ENCODE measurements at regions not wholly inside any gene's neighbourhood (a gene's known extent, or its start where the extent isn't known, plus 50 kb on each side); places are given as distances from the start of the nearest gene placed in this dataset.

DNA sequence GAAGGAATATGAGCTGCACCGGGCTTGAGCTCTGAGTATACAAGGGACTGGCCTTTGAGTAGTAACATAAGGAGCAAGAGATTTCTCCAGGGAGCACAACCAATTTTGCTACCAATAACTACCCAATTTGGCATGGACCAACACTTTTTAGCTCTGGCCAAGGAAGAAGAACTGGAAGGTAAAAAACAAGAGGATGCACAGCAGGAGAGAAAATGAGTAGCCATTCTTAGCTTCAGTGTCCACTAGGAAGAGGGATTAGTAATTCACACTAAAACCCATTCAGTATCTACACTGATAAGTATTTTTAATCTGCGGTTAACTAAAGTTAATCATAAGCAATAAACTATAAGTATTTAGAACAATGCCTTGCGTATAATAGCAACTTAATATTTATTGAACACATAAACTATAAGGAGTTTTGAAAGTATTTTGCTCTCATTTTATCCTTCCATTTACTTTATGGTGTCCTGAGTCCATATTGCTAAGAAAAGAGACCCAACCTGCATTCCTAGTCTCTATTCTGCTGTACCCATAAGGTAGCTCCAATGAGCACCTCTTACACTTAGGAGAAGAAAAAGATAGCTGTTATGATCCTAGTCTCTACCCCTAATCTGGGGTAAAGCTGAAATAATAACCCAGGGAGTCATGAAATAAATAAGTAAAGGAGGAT, 268.9 kb downstream of the IGSF11 start:
- Histone ChIP-seq H3K27ac (no peak overlapping the region), H3K27me3 (no peaks in the 10 kb centered on the region), H4K20me1 (no peaks in the 10 kb centered on the region; a peak in 1 of 22 replicates), H3K4me3 (no peak overlapping the region), H3K4me2 (no peak overlapping the region), H3K9me3 (replicated peaks in 1 of 11) (no peaks in the 10 kb centered on the region), H3K36me3 (no peaks in the 10 kb centered on the region), H3K9ac (no peak overlapping the region), H3K4me1 (peaks cover 0 to 6% (median 0%) of the 10 kb centered on the region in 10 experiments; a peak in 2 of 20 replicates)
- no peak for TF ChIP-seq Cebpa-rat (IDR thresholded peaks at IDR 0.05)

DNA sequence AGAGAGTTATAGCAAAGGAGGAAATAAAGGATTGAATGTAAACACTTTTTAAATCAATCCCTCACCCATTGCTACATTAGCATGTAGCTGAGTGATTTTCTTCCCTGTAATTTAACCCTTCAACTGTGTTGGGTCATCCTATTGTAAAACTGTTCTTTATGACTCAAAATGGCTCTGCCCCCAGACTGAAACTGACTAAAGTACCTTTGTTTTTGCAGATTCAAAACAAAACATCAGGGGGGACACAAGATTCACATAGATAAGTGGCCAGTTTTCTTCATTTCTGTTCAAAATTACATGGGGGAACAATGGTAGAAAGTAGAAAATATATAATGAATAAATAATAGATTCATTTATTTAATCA, 268.4 kb downstream of the IGSF11 start:
- Histone ChIP-seq H3K9ac (no peak overlapping the region), H3K36me3 (no peaks in the 10 kb centered on the region), H3K4me2 (no peak overlapping the region), H3K27ac (no peak overlapping the region), H4K20me1 (no peaks in the 10 kb centered on the region; a peak in 1 of 22 replicates), H3K4me3 (no peak overlapping the region), H3K27me3 (no peaks in the 10 kb centered on the region), H3K4me1 (peaks cover 0 to 10% (median 0%) of the 10 kb centered on the region in 10 experiments; a peak in 2 of 20 replicates), H3K9me3 (replicated peaks in 1 of 11) (no peaks in the 10 kb centered on the region)
- no peak for TF ChIP-seq Cebpa-rat (IDR thresholded peaks at IDR 0.05)

DNA sequence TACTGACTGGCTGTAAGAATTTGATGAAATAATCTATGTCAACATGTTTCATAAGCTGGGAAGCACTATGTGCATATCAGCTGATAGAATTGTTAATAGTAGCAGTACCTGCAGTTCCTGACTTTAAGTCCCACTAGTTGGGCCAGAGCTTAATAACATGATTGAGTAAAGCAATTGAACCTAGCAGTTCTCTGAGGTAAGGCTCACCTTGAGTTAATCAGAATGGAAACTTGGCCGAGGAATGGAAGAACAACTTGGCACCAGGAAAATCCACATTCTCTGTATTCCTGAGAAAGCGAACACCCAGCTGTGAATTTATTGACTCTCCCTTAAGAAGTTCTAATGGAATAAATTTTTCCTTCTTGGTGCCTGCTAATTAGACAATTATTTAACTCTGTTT, 262.6 kb downstream of the IGSF11 start:
- peak overlapping the region in 6 of 11 experiments; percentile 53 to 75 (median 57); a peak in 6 of 22 replicates for H3K9ac ChIP-seq
- no peaks in the 10 kb centered on the region for H3K36me3 ChIP-seq
- H4K20me1 ChIP-seq, result no peaks in the 10 kb centered on the region
- peak overlapping the region in 8 of 11 experiments; percentile 25 to 85 (median 64); a peak in 13 of 22 replicates for H3K4me2 ChIP-seq
- peak overlapping the region in 9 of 11 experiments; percentile 36 to 84 (median 74); a peak in 16 of 22 replicates for H3K27ac ChIP-seq
- H3K4me3 ChIP-seq, result no peak overlapping the region
- no peaks in the 10 kb centered on the region for H3K9me3 ChIP-seq (replicated peaks in 1 of 11)
- TF ChIP-seq Cebpa-rat (IDR thresholded peaks at IDR 0.05), result no peak
- no peaks in the 10 kb centered on the region for H3K27me3 ChIP-seq
- peaks cover 0 to 33% (median 9%) of the 10 kb centered on the region in 10 experiments; a peak in 10 of 20 replicates for H3K4me1 ChIP-seq

DNA sequence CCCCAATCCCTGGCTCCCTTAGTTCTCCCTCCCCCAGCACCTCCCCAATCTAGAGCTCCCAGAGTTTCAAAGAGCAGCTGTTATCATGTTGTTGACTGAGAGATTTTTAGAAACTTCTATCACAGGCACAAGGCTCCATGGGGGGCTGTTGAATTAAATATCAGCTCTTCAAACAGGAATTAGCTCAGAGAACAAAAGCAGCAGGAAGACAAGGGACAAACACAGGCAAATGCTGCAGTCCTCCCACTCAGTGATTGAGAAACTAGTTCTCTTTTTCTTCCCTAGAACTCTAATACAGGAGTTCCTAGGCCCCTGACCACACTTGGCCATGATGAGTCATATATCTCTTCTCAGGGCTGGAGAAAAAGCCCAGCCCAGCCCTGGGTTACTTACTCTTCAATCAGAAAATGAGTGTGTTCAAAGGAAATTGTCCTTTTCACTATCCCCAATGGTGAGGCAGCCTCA, 262.1 kb downstream of the IGSF11 start:
- no peaks in the 10 kb centered on the region for H3K36me3 ChIP-seq
- H3K4me1 ChIP-seq, result peaks cover 0 to 33% (median 9%) of the 10 kb centered on the region in 10 experiments; a peak in 10 of 20 replicates
- peak overlapping the region in 6 of 11 experiments; percentile 53 to 75 (median 57); a peak in 10 of 22 replicates for H3K9ac ChIP-seq
- H3K4me2 ChIP-seq, result peak overlapping the region in 8 of 11 experiments; percentile 25 to 85 (median 64); a peak in 15 of 22 replicates
- no peaks in the 10 kb centered on the region for H3K9me3 ChIP-seq (replicated peaks in 1 of 11)
- 0 out of 22 replicates have a peak, but pooled peaks of 2 of the 11 experiments have one; percentile 19 to 41 for TF ChIP-seq Cebpa-rat (IDR thresholded peaks at IDR 0.05)
- H3K27ac ChIP-seq, result peak overlapping the region in 9 of 11 experiments; percentile 36 to 84 (median 74); a peak in 17 of 22 replicates
- H4K20me1 ChIP-seq, result no peaks in the 10 kb centered on the region
- no peaks in the 10 kb centered on the region for H3K27me3 ChIP-seq
- no peak overlapping the region for H3K4me3 ChIP-seq

DNA sequence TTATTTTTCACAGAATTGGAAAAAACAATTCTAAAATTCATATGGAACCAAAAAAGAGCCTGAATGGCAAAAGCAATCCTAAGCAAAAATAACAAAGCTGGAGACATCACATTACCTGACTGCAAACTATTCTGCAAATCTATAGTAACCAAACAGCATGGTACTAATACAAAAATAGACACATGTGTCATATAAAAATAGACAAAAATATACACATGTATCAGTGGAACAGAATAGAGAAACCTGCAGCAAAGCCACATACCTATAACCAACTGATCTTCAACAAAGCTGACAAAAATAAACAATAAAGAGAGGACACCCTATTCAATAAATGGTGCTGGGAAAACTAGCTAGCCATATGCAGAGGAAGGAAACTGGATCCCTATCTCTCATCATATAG, 259.6 kb downstream of the IGSF11 start:
- H3K27ac ChIP-seq, result no peak overlapping the region
- H4K20me1 ChIP-seq, result no peaks in the 10 kb centered on the region
- H3K4me3 ChIP-seq, result no peak overlapping the region
- no peak overlapping the region for H3K9ac ChIP-seq
- peaks cover 0 to 33% (median 9%) of the 10 kb centered on the region in 10 experiments; a peak in 10 of 20 replicates for H3K4me1 ChIP-seq
- no peak for TF ChIP-seq Cebpa-rat (IDR thresholded peaks at IDR 0.05)
- H3K36me3 ChIP-seq, result no peaks in the 10 kb centered on the region
- no peaks in the 10 kb centered on the region for H3K27me3 ChIP-seq
- H3K9me3 ChIP-seq (replicated peaks in 1 of 11), result no peaks in the 10 kb centered on the region
- no peak overlapping the region for H3K4me2 ChIP-seq

DNA sequence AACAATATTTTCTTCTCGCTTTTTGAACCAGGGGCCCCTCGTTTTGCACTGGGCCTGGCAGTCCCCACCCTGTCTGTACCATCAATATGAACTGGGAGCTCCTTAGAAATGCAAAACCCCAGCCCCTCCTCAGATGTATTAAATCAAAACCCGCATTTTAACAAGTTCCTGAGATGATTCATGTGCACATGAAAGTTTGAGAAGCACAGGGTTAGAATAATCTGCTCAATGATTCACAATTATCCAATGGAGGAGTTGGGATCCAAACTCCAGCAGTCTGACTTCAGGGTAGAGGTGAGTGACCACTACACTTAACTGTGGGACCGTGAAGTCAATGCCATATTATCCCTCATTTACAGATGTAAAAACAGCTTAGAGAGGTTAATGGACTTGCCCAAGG, 256.4 kb downstream of the IGSF11 start:
- Histone ChIP-seq H4K20me1 (no peaks in the 10 kb centered on the region), H3K9me3 (replicated peaks in 1 of 11) (no peaks in the 10 kb centered on the region), H3K4me3 (no peak overlapping the region), H3K27me3 (no peaks in the 10 kb centered on the region), H3K4me2 (no peak overlapping the region), H3K36me3 (no peaks in the 10 kb centered on the region), H3K4me1 (peaks cover 16 to 32% (median 17%) of the 10 kb centered on the region in 10 experiments), H3K9ac (no peak overlapping the region), H3K27ac (no peak overlapping the region)
- no peak for TF ChIP-seq Cebpa-rat (IDR thresholded peaks at IDR 0.05)

DNA sequence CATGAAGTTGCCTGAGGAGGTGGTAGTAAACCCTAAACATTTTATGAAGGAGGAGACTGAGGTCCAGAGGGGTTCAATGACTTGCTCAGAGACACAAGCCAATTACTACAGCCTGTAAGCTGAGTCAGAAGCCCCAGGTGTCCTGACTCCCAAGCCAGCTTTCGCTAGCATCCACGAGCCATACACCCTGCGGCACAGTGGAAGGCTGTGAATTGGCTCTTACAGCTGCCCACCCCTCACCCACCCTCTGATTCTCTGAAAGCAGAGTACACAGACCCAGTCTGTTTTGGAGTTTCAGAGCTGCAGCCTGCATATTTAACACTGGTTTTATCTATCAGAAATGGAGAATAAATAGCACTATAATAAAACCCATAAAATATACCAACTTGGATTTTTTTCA, 253.4 kb downstream of the IGSF11 start:
- Histone ChIP-seq H3K4me2 (peak overlapping the region in 2 of 11 experiments; percentile 44 to 73; a peak in 3 of 22 replicates), H3K9me3 (replicated peaks in 1 of 11) (no peaks in the 10 kb centered on the region), H3K27ac (no peak overlapping the region), H3K9ac (no peak overlapping the region), H3K4me1 (peaks cover 15 to 29% (median 21%) of the 10 kb centered on the region in 10 experiments), H3K4me3 (no peak overlapping the region), H3K27me3 (no peaks in the 10 kb centered on the region), H3K36me3 (no peaks in the 10 kb centered on the region), H4K20me1 (no peaks in the 10 kb centered on the region)
- no peak for TF ChIP-seq Cebpa-rat (IDR thresholded peaks at IDR 0.05)

DNA sequence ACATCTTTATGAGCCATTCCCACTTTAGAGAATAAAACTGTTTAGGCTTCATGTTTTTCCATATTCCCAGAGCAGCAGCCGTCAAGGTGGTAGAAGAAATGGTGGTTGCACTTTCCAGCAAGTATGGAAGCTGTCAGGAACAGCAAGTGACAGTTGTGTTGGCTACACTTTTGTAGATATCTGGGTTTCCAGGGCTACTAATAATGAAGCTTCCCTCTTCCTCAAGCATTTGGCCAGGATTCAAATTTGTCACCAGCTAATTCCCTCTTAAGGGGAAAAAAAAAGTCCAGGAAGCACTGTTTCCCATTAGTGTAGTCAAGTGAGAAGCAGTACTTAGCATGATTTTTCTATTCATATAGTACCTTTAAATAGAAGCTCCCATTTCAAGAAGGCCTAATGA, 252.8 kb downstream of the IGSF11 start:
- Histone ChIP-seq H3K9me3 (replicated peaks in 1 of 11) (no peaks in the 10 kb centered on the region), H3K36me3 (no peaks in the 10 kb centered on the region), H3K4me1 (peaks cover 15 to 31% (median 21%) of the 10 kb centered on the region in 10 experiments), H3K27me3 (no peaks in the 10 kb centered on the region), H3K9ac (no peak overlapping the region), H3K27ac (no peak overlapping the region), H3K4me3 (no peak overlapping the region), H4K20me1 (no peaks in the 10 kb centered on the region), H3K4me2 (peak overlapping the region; percentile 31 to 73 (median 42); a peak in 15 of 22 replicates)
- no peak for TF ChIP-seq Cebpa-rat (IDR thresholded peaks at IDR 0.05)

DNA sequence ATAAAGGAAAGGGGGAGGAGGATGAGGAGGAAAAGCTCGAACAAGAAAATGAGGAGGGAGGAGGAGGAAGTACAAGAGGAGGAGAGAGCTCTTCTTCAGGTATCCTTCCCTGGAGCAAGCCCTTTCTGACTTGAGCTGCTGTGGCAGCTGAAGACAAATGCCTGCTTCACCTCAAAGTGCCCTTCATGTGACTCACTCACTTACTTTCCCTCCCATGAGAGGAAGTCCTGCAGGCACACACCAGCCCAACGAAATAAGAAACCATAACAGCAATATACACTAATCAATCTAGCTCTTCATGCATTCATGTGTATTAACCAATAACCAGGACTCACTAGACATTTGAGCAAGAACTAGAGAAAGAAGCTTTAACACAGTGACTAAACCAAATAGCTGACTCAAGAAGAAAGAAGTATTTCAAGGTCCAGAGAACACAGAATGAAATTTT, 251.9 kb downstream of the IGSF11 start:
- peak overlapping the region; percentile 32 to 73 (median 44); a peak in 21 of 22 replicates for H3K4me2 ChIP-seq
- H3K9ac ChIP-seq, result no peak overlapping the region
- no peaks in the 10 kb centered on the region for H3K9me3 ChIP-seq (replicated peaks in 1 of 11)
- no peak overlapping the region for H3K27ac ChIP-seq
- no peak for TF ChIP-seq Cebpa-rat (IDR thresholded peaks at IDR 0.05)
- peaks cover 18 to 31% (median 23%) of the 10 kb centered on the region in 10 experiments for H3K4me1 ChIP-seq
- H4K20me1 ChIP-seq, result no peaks in the 10 kb centered on the region
- no peak overlapping the region for H3K4me3 ChIP-seq
- no peaks in the 10 kb centered on the region for H3K27me3 ChIP-seq
- no peaks in the 10 kb centered on the region for H3K36me3 ChIP-seq
